K562 (cell line): ENCODE measurements at regions not wholly inside any gene's neighbourhood (a gene's known extent, or its start where the extent isn't known, plus 50 kb on each side); places are given as distances from the start of the nearest gene placed in this dataset.

Experiments
- ATAC-seq: fragments of 200-7000 bp; cut with Tn5 transposase; 3 replicates; pipeline ENCODE4 v1.9.1; 2020; ENCODE audit warnings: moderate library complexity
- BruUV-seq: library from RNA; stranded (reverse); fragments of 400-500 nt; replicated peaks from 2 replicates; lab custom pipeline; 2021; lab: Mats Ljungman, UMichigan
- CTCF ChIA-PET: fragments of 300-600 bp; formaldehyde crosslinking; extraction: SDS; loops from one replicate; lab custom pipeline; 2021; ENCODE audit warnings: low intra/inter-chr PET ratio; lab: Yijun Ruan, JAX
- POLR2A ChIA-PET: fragments of 300-600, 350-650 bp; sonication (Branson Sonifier 250); formaldehyde crosslinking; extraction: SDS; loops from one replicate; lab custom pipeline; 2021; ENCODE audit warnings: antibody characterized with exemption, inconsistent platforms; lab: Yijun Ruan, JAX
- DNase-seq, 4 experiments: peaks; one replicate each; pipeline versions ENCODE4 v3.0.0 to v3.0.0-alpha.2; 2011 to 2018; ENCODE audit warnings: low spot score in 3 of 4, mixed read lengths in 3 of 4; ENCODE audit errors: extremely low read depth in 1 of 4
- FAIRE-seq: peaks from 2 replicates; lab custom pipeline; 2011; peaks lifted over from hg19 to GRCh38; lab: Jason Lieb, UNC
- H2AFZ ChIP-seq: 2 replicates; pipeline ENCODE4 v1.6.0; 2011; ENCODE audit warnings: low read depth, low read length, control low read depth, inconsistent platforms
- H3K27ac ChIP-seq: fragments of 200-600 bp; 3 replicates; pipeline ENCODE4 v1.8.0; 2011; ENCODE audit warnings: low read depth, mild to moderate bottlenecking, control low read depth, inconsistent platforms, low read length, moderate library complexity, mixed read lengths; ENCODE audit errors: extremely low read depth
- H3K27me3 ChIP-seq, 2 experiments: fragments of 300-600 bp in 1 of 2; 2 replicates in 1 of 2; 3 replicates in 1 of 2; pipeline versions ENCODE4 v1.6.0 to v1.8.0; 2011; ENCODE audit warnings: inconsistent platforms in 2 of 2, low read length in 2 of 2, mild to moderate bottlenecking in 1 of 2, mixed read lengths in 1 of 2, moderate library complexity in 1 of 2; ENCODE audit not compliant: control insufficient read depth in 2 of 2, insufficient read depth in 2 of 2
- H3K36me3 ChIP-seq: fragments of 300-600 bp; 3 replicates; pipeline ENCODE4 v1.8.0; 2011; ENCODE audit warnings: mild to moderate bottlenecking, low read length, inconsistent platforms; ENCODE audit not compliant: control insufficient read depth, insufficient read depth
- H3K4me1 ChIP-seq, 2 experiments: fragments of 200-600 bp in 1 of 2; replicated peaks in 1 of 2; 2 replicates in 1 of 2; 3 replicates in 1 of 2; pipeline versions ENCODE4 v1.5.1 to v1.8.0; 2011; ENCODE audit warnings: inconsistent platforms in 2 of 2, low read length in 2 of 2, mild to moderate bottlenecking in 1 of 2, mixed read lengths in 1 of 2, moderate library complexity in 1 of 2; ENCODE audit not compliant: control insufficient read depth in 2 of 2, insufficient read depth in 2 of 2
- H3K4me2 ChIP-seq: 2 replicates; pipeline ENCODE4 v1.6.1; 2011; ENCODE audit warnings: low read length, control low read depth, inconsistent platforms, mixed read lengths; ENCODE audit not compliant: insufficient read depth
- H3K4me3 ChIP-seq: fragments of 200-600 bp; sonication (generic), shearing (Covaris generic); 2 replicates; pipeline ENCODE4 v1.5.1; 2016; ENCODE audit warnings: control low read depth, inconsistent platforms
- H3K79me2 ChIP-seq: fragments of 200-600 bp; 3 replicates; pipeline ENCODE4 v1.8.0; 2011; ENCODE audit warnings: low read length, inconsistent platforms; ENCODE audit not compliant: control insufficient read depth, insufficient read depth
- H3K9ac ChIP-seq, 2 experiments: 2 replicates each; pipeline versions ENCODE4 v1.6.0 to v1.6.1; 2011; ENCODE audit warnings: low read depth in 2 of 2, low read length in 2 of 2, control low read depth in 1 of 2, inconsistent platforms in 1 of 2, mild to moderate bottlenecking in 1 of 2, mixed read lengths in 1 of 2; ENCODE audit not compliant: insufficient read depth in 1 of 2
- H3K9me1 ChIP-seq: one replicate; pipeline ENCODE4 v1.6.0; 2011; ENCODE audit warnings: inconsistent platforms, mild to moderate bottlenecking, low read length, moderate library complexity; ENCODE audit not compliant: control insufficient read depth, insufficient read depth
- H3K9me3 ChIP-seq: replicated peaks from 2 replicates; pipeline ENCODE4 v1.5.1; 2011; ENCODE audit warnings: low read depth, low read length, inconsistent platforms; ENCODE audit not compliant: control insufficient read depth, insufficient read depth
- H4K20me1 ChIP-seq: replicated peaks from 2 replicates; pipeline ENCODE4 v1.6.1; 2011; ENCODE audit warnings: low read length, inconsistent platforms, mixed read lengths; ENCODE audit not compliant: control insufficient read depth, insufficient read depth
- CBX5 ChIP-seq: IDR thresholded peaks from 2 replicates; pipeline ENCODE4 v1.6.1; 2014; ENCODE audit warnings: low read depth, borderline replicate concordance
- ETS2 ChIP-seq: IDR thresholded peaks from 2 replicates; pipeline ENCODE4 v1.6.1; 2016; ENCODE audit warnings: borderline replicate concordance, missing genetic modification characterization, mild to moderate bottlenecking, moderate library complexity, missing compliant biosample characterization; ENCODE audit not compliant: poor library complexity, severe bottlenecking
- HDAC6 ChIP-seq: IDR thresholded peaks from 2 replicates; pipeline ENCODE4 v1.6.1; 2012; ENCODE audit warnings: low read depth, mild to moderate bottlenecking, control low read depth, inconsistent platforms, low read length, moderate library complexity
- NR3C1 ChIP-seq: sonication (generic); formaldehyde crosslinking; IDR thresholded peaks from 2 replicates; pipeline ENCODE4 v1.8.1; 2022; ENCODE audit warnings: missing genetic modification reagents
- PHB2 ChIP-seq: fragments of 450-650 bp; IDR thresholded peaks from 2 replicates; pipeline ENCODE4 v1.6.1; 2017; ENCODE audit warnings: low read depth
- RBM25 ChIP-seq: fragments of 200-400 bp; formaldehyde crosslinking; IDR thresholded peaks from 2 replicates; pipeline ENCODE4 v1.6.1; 2018; ENCODE audit warnings: low read length, low read depth, moderate library complexity; ENCODE audit not compliant: severe bottlenecking
- ZC3H8 ChIP-seq: fragments of 450-650 bp; IDR thresholded peaks from 2 replicates; pipeline ENCODE4 v1.6.1; 2017
- ZNF583 ChIP-seq: fragments of 250-450 bp; sonication (Bioruptor Pico); IDR thresholded peaks from 2 replicates; pipeline ENCODE4 v1.4.0; 2020
- WGBS: fragments of 100-300 bp; shearing (Covaris generic); methylation state at CpG from one replicate; pipeline ENCODE4 v1.1.6; 2016; ENCODE audit warnings: low coverage, mixed read lengths; ENCODE audit not compliant: insufficient coverage; ENCODE audit errors: missing lambda C conversion rate; 5-methylcytosine and 5-hydroxymethylcytosine counted together
- in situ Hi-C: fragments of 300-500 bp; cut with MboI; formaldehyde crosslinking; loops from 4 replicates; pipeline ENCODE4 v1.15.0; 2018; ENCODE audit warnings: inconsistent platforms, mixed read lengths
- intact Hi-C: fragments of 100-400 bp; cut with micrococcal nuclease; formaldehyde crosslinking; loops from 2 replicates; pipeline ENCODE4 v1.14.2; 2022
- TF ChIP-seq, protein P1 (sequence below): fragments of 450-650 bp; formaldehyde crosslinking; conservative IDR thresholded peaks from 2 replicates; pipeline ENCODE4 v1.4.0; 2022; ENCODE audit warnings: mild to moderate bottlenecking, missing genetic modification characterization
- TF ChIP-seq, protein P2 (sequence below), 2 experiments: fragments of 450-650 bp in 1 of 2; sonication (generic) in 1 of 2; formaldehyde crosslinking in 1 of 2; IDR thresholded peaks in 1 of 2; conservative IDR thresholded peaks in 1 of 2; 2 replicates each; pipeline versions ENCODE4 v1.6.1 to v1.8.1; 2016 to 2023; ENCODE audit warnings: mild to moderate bottlenecking in 2 of 2, moderate library complexity in 2 of 2, inconsistent platforms in 1 of 2, missing genetic modification reagents in 1 of 2
- TF ChIP-seq, protein P3 (sequence below): sonication (generic); formaldehyde crosslinking; IDR thresholded peaks from 2 replicates; pipeline ENCODE4 v1.4.0; 2020; ENCODE audit warnings: mild to moderate bottlenecking, missing genetic modification reagents
- TF ChIP-seq, protein P4 (sequence below): fragments of 450-650 bp; IDR thresholded peaks from 2 replicates; pipeline ENCODE4 v1.6.1; 2018; ENCODE audit warnings: mild to moderate bottlenecking, low read depth; ENCODE audit not compliant: partially characterized antibody

DNA sequence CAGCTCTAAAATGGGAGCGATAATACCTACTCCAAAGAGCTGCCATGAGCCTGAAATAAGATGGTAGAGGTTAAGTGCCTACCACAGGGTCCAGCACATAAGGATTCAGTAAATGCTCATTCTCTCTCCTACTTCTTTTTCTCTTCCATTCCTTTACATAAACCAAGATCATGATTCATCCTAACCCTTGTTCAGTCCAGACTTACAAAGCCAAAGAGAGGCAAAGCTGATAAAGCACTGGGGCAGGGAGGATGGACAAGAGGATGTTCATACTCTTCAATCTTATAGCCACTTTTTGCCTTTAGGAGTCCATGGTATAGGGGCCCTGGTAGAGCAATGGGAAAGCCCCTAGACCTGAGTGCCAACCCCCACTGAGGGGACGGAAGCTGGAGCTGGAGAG is 75.6 kb upstream of the PKDCC start:
- no peak overlapping the region for H3K27ac ChIP-seq
- ChIA-PET POLR2A (no interaction called here), CTCF (no interaction called here)
- intact Hi-C loops (no loop called here), in situ Hi-C loops (no loop called here)
- no peaks in the 10 kb centered on the region; a peak in 1 of 5 replicates for H3K4me1 ChIP-seq
- WGBS, result 13% methylated on average over 2 of the region's 2 CpGs
- TF ChIP-seq NR3C1 (CRISPR knock-in tag) (no peak), HDAC6 (no peak), CBX5 (no peak), PHB2 (no peak), ZC3H8 (no peak), RBM25 (peak; percentile 29), ETS2 (no peak), ZNF583 (no peak)
- TF ChIP-seq, protein P1, sequence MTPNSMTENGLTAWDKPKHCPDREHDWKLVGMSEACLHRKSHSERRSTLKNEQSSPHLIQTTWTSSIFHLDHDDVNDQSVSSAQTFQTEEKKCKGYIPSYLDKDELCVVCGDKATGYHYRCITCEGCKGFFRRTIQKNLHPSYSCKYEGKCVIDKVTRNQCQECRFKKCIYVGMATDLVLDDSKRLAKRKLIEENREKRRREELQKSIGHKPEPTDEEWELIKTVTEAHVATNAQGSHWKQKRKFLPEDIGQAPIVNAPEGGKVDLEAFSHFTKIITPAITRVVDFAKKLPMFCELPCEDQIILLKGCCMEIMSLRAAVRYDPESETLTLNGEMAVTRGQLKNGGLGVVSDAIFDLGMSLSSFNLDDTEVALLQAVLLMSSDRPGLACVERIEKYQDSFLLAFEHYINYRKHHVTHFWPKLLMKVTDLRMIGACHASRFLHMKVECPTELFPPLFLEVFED (CRISPR knock-in tag), result no peak
- TF ChIP-seq, protein P2, sequence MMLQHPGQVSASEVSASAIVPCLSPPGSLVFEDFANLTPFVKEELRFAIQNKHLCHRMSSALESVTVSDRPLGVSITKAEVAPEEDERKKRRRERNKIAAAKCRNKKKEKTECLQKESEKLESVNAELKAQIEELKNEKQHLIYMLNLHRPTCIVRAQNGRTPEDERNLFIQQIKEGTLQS (IDR thresholded peaks at IDR 0.05), result no peak
- TF ChIP-seq, protein P2 (CRISPR knock-in tag; conservative IDR thresholded peaks at IDR 0.05), result no peak
- TF ChIP-seq, protein P3, sequence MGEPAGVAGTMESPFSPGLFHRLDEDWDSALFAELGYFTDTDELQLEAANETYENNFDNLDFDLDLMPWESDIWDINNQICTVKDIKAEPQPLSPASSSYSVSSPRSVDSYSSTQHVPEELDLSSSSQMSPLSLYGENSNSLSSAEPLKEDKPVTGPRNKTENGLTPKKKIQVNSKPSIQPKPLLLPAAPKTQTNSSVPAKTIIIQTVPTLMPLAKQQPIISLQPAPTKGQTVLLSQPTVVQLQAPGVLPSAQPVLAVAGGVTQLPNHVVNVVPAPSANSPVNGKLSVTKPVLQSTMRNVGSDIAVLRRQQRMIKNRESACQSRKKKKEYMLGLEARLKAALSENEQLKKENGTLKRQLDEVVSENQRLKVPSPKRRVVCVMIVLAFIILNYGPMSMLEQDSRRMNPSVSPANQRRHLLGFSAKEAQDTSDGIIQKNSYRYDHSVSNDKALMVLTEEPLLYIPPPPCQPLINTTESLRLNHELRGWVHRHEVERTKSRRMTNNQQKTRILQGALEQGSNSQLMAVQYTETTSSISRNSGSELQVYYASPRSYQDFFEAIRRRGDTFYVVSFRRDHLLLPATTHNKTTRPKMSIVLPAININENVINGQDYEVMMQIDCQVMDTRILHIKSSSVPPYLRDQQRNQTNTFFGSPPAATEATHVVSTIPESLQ (CRISPR knock-in tag), result 0 out of 2 replicates have a peak, but pooled peaks have one; percentile 14
- TF ChIP-seq, protein P4, sequence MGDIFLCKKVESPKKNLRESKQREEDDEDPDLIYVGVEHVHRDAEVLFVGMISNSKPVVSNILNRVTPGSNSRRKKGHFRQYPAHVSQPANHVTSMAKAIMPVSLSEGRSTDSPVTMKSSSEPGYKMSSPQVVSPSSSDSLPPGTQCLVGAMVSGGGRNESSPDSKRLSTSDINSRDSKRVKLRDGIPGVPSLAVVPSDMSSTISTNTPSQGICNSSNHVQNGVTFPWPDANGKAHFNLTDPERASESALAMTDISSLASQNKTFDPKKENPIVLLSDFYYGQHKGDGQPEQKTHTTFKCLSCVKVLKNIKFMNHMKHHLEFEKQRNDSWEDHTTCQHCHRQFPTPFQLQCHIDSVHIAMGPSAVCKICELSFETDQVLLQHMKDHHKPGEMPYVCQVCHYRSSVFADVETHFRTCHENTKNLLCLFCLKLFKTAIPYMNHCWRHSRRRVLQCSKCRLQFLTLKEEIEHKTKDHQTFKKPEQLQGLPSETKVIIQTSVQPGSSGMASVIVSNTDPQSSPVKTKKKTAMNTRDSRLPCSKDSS, result no peak
- no peak overlapping the region for H3K4me3 ChIP-seq
- no peaks in the 10 kb centered on the region for H3K9me1 ChIP-seq
- DNase-seq (no peak), FAIRE-seq (no peak), ATAC-seq (no peak)
- no peaks in the 10 kb centered on the region for H3K36me3 ChIP-seq
- no TSS peak for BruUV-seq
- no peak overlapping the region for H3K9ac ChIP-seq
- no peaks in the 10 kb centered on the region; the same call in 1 of the 2 replicates for H4K20me1 ChIP-seq
- no peaks in the 10 kb centered on the region for H3K9me3 ChIP-seq
- H2AFZ ChIP-seq, result no peak overlapping the region
- H3K79me2 ChIP-seq, result no peaks in the 10 kb centered on the region
- H3K4me2 ChIP-seq, result no peak overlapping the region
- H3K27me3 ChIP-seq, result peaks cover 5 to 15% of the 10 kb centered on the region in 2 experiments; a peak in 4 of 5 replicates
